ENCODE measurements at regions not wholly inside any gene's neighbourhood (a gene's known extent, or its start where the extent isn't known, plus 50 kb on each side); places are given as distances from the start of the nearest gene placed in this dataset.

DNA sequence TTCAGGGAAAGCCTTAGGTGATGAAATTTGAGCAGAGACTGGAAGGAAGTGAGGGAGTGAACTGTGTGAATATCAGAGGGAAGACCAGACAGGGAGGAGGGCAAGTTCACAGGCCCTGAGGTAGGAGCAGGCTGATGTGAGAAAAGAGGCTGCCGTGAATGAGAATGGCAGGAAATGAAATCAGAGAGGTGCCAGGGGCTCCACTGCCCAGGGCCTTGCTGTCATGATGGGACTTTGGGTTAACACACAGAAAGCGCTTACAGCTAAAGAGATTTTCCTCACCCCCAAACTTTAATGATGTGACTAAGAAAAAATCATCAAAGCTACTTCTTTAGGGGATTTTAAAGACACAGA lies 53.8 kb downstream of the MARCHF4 start:
- TF ChIP-seq EZH2 (IDR thresholded peaks at IDR 0.05; ENCODE audit: insufficient read depth, poor library complexity, severe bottlenecking) (no peak), EZH2phosphoT487 (IDR thresholded peaks at IDR 0.05; ENCODE audit: insufficient read depth, low read depth) (no peak)
